ENCODE measurements at regions not wholly inside any gene's neighbourhood (a gene's known extent, or its start where the extent isn't known, plus 50 kb on each side); places are given as distances from the start of the nearest gene placed in this dataset.

- no peaks in the 10 kb centered on the region for H3K27me3 ChIP-seq (ENCODE audit: insufficient read depth, low read length)
- H3K9me3 ChIP-seq (ENCODE audit: control insufficient read depth in 1 of 2, insufficient read depth in 1 of 2, low read depth in 1 of 2, low read length in 2 of 2), result no peaks in the 10 kb centered on the region
- no peak overlapping the region for H3K9ac ChIP-seq (ENCODE audit: low read length)
- no peaks in the 10 kb centered on the region for H3K36me3 ChIP-seq (ENCODE audit: control insufficient read depth in 1 of 2, insufficient read depth in 2 of 2, low read length in 2 of 2)
- H3K9me2 ChIP-seq (ENCODE audit: insufficient read depth), result no peaks in the 10 kb centered on the region
- ATAC-seq (no peak), DNase-seq (ENCODE audit: low read depth, low spot score) (no peak)
- intact Hi-C loops (cut with micrococcal nuclease), result no loop called here
- H3K4me1 ChIP-seq (ENCODE audit: control insufficient read depth in 1 of 2, insufficient read depth in 2 of 2, low read length in 2 of 2), result no peaks in the 10 kb centered on the region
- H3K27ac ChIP-seq (ENCODE audit: low read depth, low read length), result no peak overlapping the region
- TF ChIP-seq YY1 (IDR thresholded peaks at IDR 0.05; ENCODE audit: extremely low read depth, insufficient replicate concordance, low read depth, low read length) (no peak), MAX (IDR thresholded peaks at IDR 0.05) (no peak), RAD21 (IDR thresholded peaks at IDR 0.05; ENCODE audit: low read depth) (no peak), ZBTB33 (IDR thresholded peaks at IDR 0.05; ENCODE audit: extremely low read depth, insufficient replicate concordance, low read length) (no peak), POLR2A (IDR thresholded peaks at IDR 0.05; ENCODE audit: borderline replicate concordance, extremely low read depth, insufficient read depth, insufficient read length) (no peak), REST (IDR thresholded peaks at IDR 0.05; ENCODE audit: low read depth) (no peak), CTCF (IDR thresholded peaks at IDR 0.05 in 2 of 3, conservative IDR thresholded peaks at IDR 0.05 in 1 of 3; ENCODE audit: borderline replicate concordance in 1 of 3, insufficient read depth in 1 of 3, low read depth in 2 of 3, low read length in 2 of 3) (no peak), SRF (IDR thresholded peaks at IDR 0.05; ENCODE audit: low read depth) (no peak)
- no peaks in the 10 kb centered on the region for H4K20me1 ChIP-seq (ENCODE audit: insufficient read depth)
- no peak overlapping the region for H3K4me3 ChIP-seq (replicated peaks in 1 of 2; ENCODE audit: low read depth in 1 of 2, low read length in 2 of 2)
- ChIA-PET RAD21 (ENCODE audit: low non-redundant PET in 1 of 2, low total read pairs in 2 of 2, uncharacterized antibody in 2 of 2, unreplicated experiment in 2 of 2) (no interaction called here), POLR2A (no interaction called here), CTCF (no interaction called here)
- BruUV-seq (replicated peaks), result no TSS peak
- no peak overlapping the region for H3K4me2 ChIP-seq (ENCODE audit: low read length)
- H3K79me2 ChIP-seq (ENCODE audit: insufficient read depth, low read length), result no peaks in the 10 kb centered on the region
- no peak overlapping the region for H2AFZ ChIP-seq (ENCODE audit: low read depth, low read length, poor library complexity, severe bottlenecking)
These were observed 164.9 kb upstream of the PRNP start for GRCh38 chr20:4521170-4521968.
